Hepatocyte (in vitro differentiated cells): ENCODE measurements at regions not wholly inside any gene's neighbourhood (a gene's known extent, or its start where the extent isn't known, plus 50 kb on each side); places are given as distances from the start of the nearest gene placed in this dataset.

ENCODE experiments used
- DNase-seq: peaks from one replicate; pipeline ENCODE4 v3.0.0-alpha.2; 2016; ENCODE audit warnings: low spot score
- H2AFZ ChIP-seq: fragments of 200-600 bp; sonication (generic); 2 replicates; pipeline ENCODE4 v1.6.0; 2016; ENCODE audit warnings: antibody characterized with exemption, mild to moderate bottlenecking
- H3K27ac ChIP-seq: fragments of 200-600 bp; sonication (generic); 2 replicates; pipeline ENCODE4 v1.5.1; 2016; ENCODE audit warnings: mild to moderate bottlenecking
- H3K27me3 ChIP-seq: fragments of 200-600 bp; sonication (generic); 2 replicates; pipeline ENCODE4 v1.6.1; 2016
- H3K36me3 ChIP-seq: fragments of 200-600 bp; sonication (generic); replicated peaks from 2 replicates; pipeline ENCODE4 v1.5.1; 2016; ENCODE audit warnings: low read depth; ENCODE audit not compliant: insufficient read depth
- H3K4me1 ChIP-seq: fragments of 200-600 bp; sonication (generic); 2 replicates; pipeline ENCODE4 v1.5.1; 2016; ENCODE audit warnings: mild to moderate bottlenecking, moderate library complexity; ENCODE audit not compliant: insufficient read depth
- H3K4me2 ChIP-seq: fragments of 200-600 bp; sonication (generic); 2 replicates; pipeline ENCODE4 v1.6.0; 2016
- H3K4me3 ChIP-seq: fragments of 200-600 bp; sonication (generic); 2 replicates; pipeline ENCODE4 v1.5.1; 2016; ENCODE audit warnings: mild to moderate bottlenecking
- H3K79me2 ChIP-seq: fragments of 200-600 bp; sonication (generic); 2 replicates; pipeline ENCODE4 v1.6.0; 2017; ENCODE audit warnings: mild to moderate bottlenecking
- H3K9me2 ChIP-seq: fragments of 200-600 bp; sonication (generic); replicated peaks from 2 replicates; pipeline ENCODE4 v1.6.0; 2017; ENCODE audit warnings: mild to moderate bottlenecking; ENCODE audit not compliant: insufficient read depth
- H3K9me3 ChIP-seq: fragments of 200-600 bp; sonication (generic); 2 replicates; pipeline ENCODE4 v1.5.1; 2016; ENCODE audit warnings: low read depth, mild to moderate bottlenecking
- H4K20me1 ChIP-seq: fragments of 200-600 bp; sonication (generic); 2 replicates; pipeline ENCODE4 v1.6.0; 2016; ENCODE audit warnings: mild to moderate bottlenecking; ENCODE audit not compliant: insufficient read depth, poor library complexity, severe bottlenecking
- CTCF ChIP-seq: fragments of 200-600 bp; sonication (generic); IDR thresholded peaks from 2 replicates; pipeline ENCODE4 v1.5.1; 2016; ENCODE audit warnings: antibody characterized with exemption, mild to moderate bottlenecking; ENCODE audit not compliant: poor library complexity
- EZH2 ChIP-seq: fragments of 200-600 bp; sonication (generic); IDR thresholded peaks from 2 replicates; pipeline ENCODE4 v1.6.1; 2016; ENCODE audit warnings: antibody characterized with exemption, mild to moderate bottlenecking, borderline replicate concordance
- EZH2phosphoT487 ChIP-seq: fragments of 200-600 bp; sonication (generic); IDR thresholded peaks from one replicate; pipeline ENCODE4 v1.6.1; 2018; ENCODE audit warnings: antibody characterized with exemption, mild to moderate bottlenecking, low read depth, moderate library complexity; ENCODE audit not compliant: unreplicated experiment, severe bottlenecking
- WGBS: methylation state at CpG from one replicate; pipeline ENCODE4 v1.1.6; 2016; ENCODE audit warnings: low lambda C conversion rate; ENCODE audit errors: missing lambda C conversion rate; 5-methylcytosine and 5-hydroxymethylcytosine counted together

GRCh38 chr5:27336817-27337216 is 298.4 kb upstream of the CDH9 start:
- no peak overlapping the region for H3K4me3 ChIP-seq
- no peaks in the 10 kb centered on the region for H3K4me1 ChIP-seq
- no peak overlapping the region for H3K27ac ChIP-seq
- H2AFZ ChIP-seq, result no peak overlapping the region
- 57% methylated on average over 1 of the region's 1 CpG for WGBS
- no peaks in the 10 kb centered on the region for H3K9me2 ChIP-seq
- H3K9me3 ChIP-seq, result no peaks in the 10 kb centered on the region
- no peak for DNase-seq
- TF ChIP-seq EZH2 (no peak), EZH2phosphoT487 (no peak), CTCF (no peak)
- no peak overlapping the region for H3K4me2 ChIP-seq
- H3K36me3 ChIP-seq, result no peaks in the 10 kb centered on the region
- H4K20me1 ChIP-seq, result no peaks in the 10 kb centered on the region
- H3K27me3 ChIP-seq, result no peaks in the 10 kb centered on the region
- no peaks in the 10 kb centered on the region for H3K79me2 ChIP-seq

- no peak overlapping the region for H2AFZ ChIP-seq
- no peak overlapping the region for H3K4me2 ChIP-seq
Measured at GRCh38 chr5:27328480-27328879, 290.1 kb upstream of the CDH9 start.

DNA sequence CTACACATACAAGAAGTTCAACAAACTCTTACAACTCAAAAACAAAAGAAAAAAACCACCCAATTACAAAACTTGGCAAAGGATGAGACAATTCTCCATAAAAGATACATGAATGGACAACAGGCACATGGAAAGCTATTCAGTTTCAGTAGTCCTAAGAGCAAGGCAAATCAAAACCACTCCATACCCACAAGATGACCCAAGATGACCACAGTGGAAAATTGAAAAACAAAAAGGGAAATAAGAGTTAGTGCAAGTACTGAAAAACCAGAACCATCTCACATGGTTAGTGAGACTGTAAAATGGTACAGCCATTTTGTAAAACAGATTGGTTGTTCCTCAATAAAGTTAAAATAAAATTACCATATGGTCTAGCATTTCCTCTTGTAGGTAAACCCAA is 287.1 kb upstream of the CDH9 start:
- H4K20me1 ChIP-seq, result no peaks in the 10 kb centered on the region
- H3K9me2 ChIP-seq, result no peaks in the 10 kb centered on the region
- no peak for DNase-seq
- H3K36me3 ChIP-seq, result no peaks in the 10 kb centered on the region
- TF ChIP-seq CTCF (no peak), EZH2 (no peak), EZH2phosphoT487 (no peak)
- no peak overlapping the region for H3K27ac ChIP-seq
- H2AFZ ChIP-seq, result no peak overlapping the region
- H3K4me1 ChIP-seq, result no peaks in the 10 kb centered on the region
- no peaks in the 10 kb centered on the region for H3K79me2 ChIP-seq
- H3K9me3 ChIP-seq, result no peaks in the 10 kb centered on the region
- no peak overlapping the region for H3K4me3 ChIP-seq
- H3K4me2 ChIP-seq, result no peak overlapping the region
- H3K27me3 ChIP-seq, result no peaks in the 10 kb centered on the region

More at GRCh38 chr5:27328480-27328879, 290.1 kb upstream of the CDH9 start:
- H3K4me1 ChIP-seq, result no peaks in the 10 kb centered on the region
- H3K27ac ChIP-seq, result no peak overlapping the region
- H3K36me3 ChIP-seq, result no peaks in the 10 kb centered on the region
- H3K4me3 ChIP-seq, result no peak overlapping the region
- WGBS, result 88% methylated on average over 4 of the region's 4 CpGs
- no peaks in the 10 kb centered on the region for H3K9me3 ChIP-seq
- H3K9me2 ChIP-seq, result no peaks in the 10 kb centered on the region
- no peaks in the 10 kb centered on the region for H3K27me3 ChIP-seq
- DNase-seq, result no peak
- no peaks in the 10 kb centered on the region for H3K79me2 ChIP-seq
- no peak for TF ChIP-seq EZH2phosphoT487
- no peak for TF ChIP-seq EZH2
- TF ChIP-seq CTCF, result no peak
- H4K20me1 ChIP-seq, result no peaks in the 10 kb centered on the region

GRCh38 chr5:27318701-27319100 is 280.3 kb upstream of the CDH9 start:
- H3K36me3 ChIP-seq, result no peaks in the 10 kb centered on the region
- no peak overlapping the region for H3K4me3 ChIP-seq
- H3K27ac ChIP-seq, result no peak overlapping the region
- no peak for DNase-seq
- no peaks in the 10 kb centered on the region for H3K4me1 ChIP-seq
- WGBS, result 96% methylated on average over 4 of the region's 4 CpGs
- no peaks in the 10 kb centered on the region for H3K27me3 ChIP-seq
- H3K4me2 ChIP-seq, result no peak overlapping the region
- H2AFZ ChIP-seq, result no peak overlapping the region
- no peaks in the 10 kb centered on the region for H4K20me1 ChIP-seq
- H3K9me2 ChIP-seq, result no peaks in the 10 kb centered on the region
- TF ChIP-seq EZH2 (no peak), CTCF (no peak), EZH2phosphoT487 (no peak)
- no peaks in the 10 kb centered on the region for H3K79me2 ChIP-seq
- no peaks in the 10 kb centered on the region for H3K9me3 ChIP-seq
